DMS53 treated with DMSO at 0.1 percent for 48 hours (cell line): ENCODE measurements at regions not wholly inside any gene's neighbourhood (a gene's known extent, or its start where the extent isn't known, plus 50 kb on each side); places are given as distances from the start of the nearest gene placed in this dataset.

Source experiments
- DNase-seq: peaks from one replicate; lab custom pipeline; 2025; ENCODE audit not compliant: unreplicated experiment; lab: John Stamatoyannopoulos, UW

- no peak for DNase-seq
Observed at GRCh38 chr10:109517748-109518147, 405.6 kb downstream of the XPNPEP1 start.

- DNase-seq = no peak
Observed at GRCh38 chr10:109504401-109504800, 418.9 kb downstream of the XPNPEP1 start.

- no peak for DNase-seq
Observed at GRCh38 chr10:109487691-109488090, 435.6 kb downstream of the XPNPEP1 start.

- DNase-seq = no peak
Observed at GRCh38 chr10:109480836-109481235, 442.5 kb downstream of the XPNPEP1 start.

- DNase-seq = no peak
Observed at GRCh38 chr10:109475711-109476421, 447.4 kb downstream of the XPNPEP1 start.

- DNase-seq = no peak
Observed at GRCh38 chr10:109474812-109475211, 448.5 kb downstream of the XPNPEP1 start.

- no peak for DNase-seq
Observed at GRCh38 chr10:109474261-109474660, 449.1 kb downstream of the XPNPEP1 start.

GRCh38 chr10:109467551-109467950 lies 455.8 kb downstream of the XPNPEP1 start:
- DNase-seq = no peak

- DNase-seq = no peak
Observed at GRCh38 chr10:109464949-109465348, 458.4 kb downstream of the XPNPEP1 start.

GRCh38 chr10:109457302-109457638 lies 466.0 kb downstream of the XPNPEP1 start:
- no peak for DNase-seq

GRCh38 chr10:109456566-109457301 lies 466.6 kb downstream of the XPNPEP1 start:
- no peak for DNase-seq

- DNase-seq = no peak
Observed at GRCh38 chr10:109454691-109455090, 468.6 kb downstream of the XPNPEP1 start.

- no peak for DNase-seq
Observed at GRCh38 chr10:109451879-109452278, 471.4 kb downstream of the XPNPEP1 start.

GRCh38 chr10:109450702-109451101 lies 472.6 kb downstream of the XPNPEP1 start:
- no peak for DNase-seq

GRCh38 chr10:109433434-109433833 lies 489.9 kb downstream of the XPNPEP1 start:
- no peak for DNase-seq

- DNase-seq = no peak
Observed at GRCh38 chr10:109432281-109432680, 491.0 kb downstream of the XPNPEP1 start.

GRCh38 chr10:109430799-109431198 lies 492.5 kb downstream of the XPNPEP1 start:
- no peak for DNase-seq

GRCh38 chr10:109430043-109430760 lies 493.1 kb downstream of the XPNPEP1 start:
- DNase-seq = no peak

- no peak for DNase-seq
Observed at GRCh38 chr10:109428775-109429491, 494.4 kb downstream of the XPNPEP1 start.

- DNase-seq = no peak
Observed at GRCh38 chr10:109427411-109427810, 495.9 kb downstream of the XPNPEP1 start.

- DNase-seq = no peak
Observed at GRCh38 chr10:109426987-109427386, 496.3 kb downstream of the XPNPEP1 start.
